Ishikawa (cell line): ENCODE measurements at regions not wholly inside any gene's neighbourhood (a gene's known extent, or its start where the extent isn't known, plus 50 kb on each side); places are given as distances from the start of the nearest gene placed in this dataset.

Experiments
- CREB1 ChIP-seq: IDR thresholded peaks from 2 replicates; pipeline ENCODE4 v1.6.1; 2012; ENCODE audit warnings: low read depth
- EP300 ChIP-seq: IDR thresholded peaks from 2 replicates; pipeline ENCODE4 v1.6.1; 2012; ENCODE audit warnings: borderline replicate concordance
- FOXM1 ChIP-seq: IDR thresholded peaks from 2 replicates; pipeline ENCODE4 v1.6.1; 2012; ENCODE audit warnings: low read depth, borderline replicate concordance
- MAX ChIP-seq: IDR thresholded peaks from 2 replicates; pipeline ENCODE4 v1.6.1; 2012
- NFIC ChIP-seq: IDR thresholded peaks from 2 replicates; pipeline ENCODE4 v1.6.1; 2012
- REST ChIP-seq: IDR thresholded peaks from 2 replicates; pipeline ENCODE4 v1.6.1; 2012; ENCODE audit warnings: low read depth, mild to moderate bottlenecking
- TAF1 ChIP-seq: IDR thresholded peaks from 2 replicates; pipeline ENCODE4 v1.6.1; 2012; ENCODE audit warnings: low read depth, mild to moderate bottlenecking
- TCF12 ChIP-seq: IDR thresholded peaks from 2 replicates; pipeline ENCODE4 v1.6.1; 2012; ENCODE audit warnings: low read depth
- YY1 ChIP-seq: IDR thresholded peaks from 2 replicates; pipeline ENCODE4 v1.6.1; 2012; ENCODE audit warnings: low read depth

DNA sequence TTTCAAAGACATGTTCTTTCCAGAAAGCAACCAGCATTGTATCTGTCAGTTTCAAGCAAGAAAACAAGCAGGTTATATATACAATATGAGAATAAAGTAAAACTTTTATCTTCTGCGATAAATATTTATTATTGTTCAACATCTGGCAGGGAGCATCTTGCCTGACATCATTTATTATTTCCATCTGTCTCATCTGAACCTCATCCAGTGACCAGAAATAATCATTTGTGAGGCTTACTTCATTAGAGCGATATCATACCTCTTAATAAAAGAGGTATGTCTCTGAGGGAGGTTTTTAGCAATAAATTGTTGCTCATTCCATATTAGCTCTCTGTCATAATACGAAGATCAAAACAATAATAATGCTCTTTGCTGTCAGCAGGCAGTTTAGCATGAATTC is 226.1 kb downstream of the CDC14C start:
- TF ChIP-seq MAX: no peak
- no peak for TF ChIP-seq REST
- TF ChIP-seq FOXM1: no peak
- no peak for TF ChIP-seq TCF12
- TF ChIP-seq EP300: no peak
- TF ChIP-seq YY1: no peak
- TF ChIP-seq NFIC: no peak
- TF ChIP-seq TAF1: no peak
- TF ChIP-seq CREB1: no peak
